ENCODE measurements at regions not wholly inside any gene's neighbourhood (a gene's known extent, or its start where the extent isn't known, plus 50 kb on each side); places are given as distances from the start of the nearest gene placed in this dataset.

- TF ChIP-seq CTCF (IDR thresholded peaks at IDR 0.05; ENCODE audit: borderline replicate concordance, insufficient read depth, low read depth, low read length), result no peak
- H3K4me3 ChIP-seq (ENCODE audit: low read depth, low read length), result no peak overlapping the region
Observed at GRCh38 chr13:97879646-97880310, 73.7 kb upstream of the IPO5 start.

- TF ChIP-seq CTCF (IDR thresholded peaks at IDR 0.05; ENCODE audit: borderline replicate concordance, insufficient read depth, low read depth, low read length), result no peak
Observed at GRCh38 chr13:97880311-97880675, 73.2 kb upstream of the IPO5 start.

GRCh38 chr13:97881556-97881955, 71.9 kb upstream of the IPO5 start:
- no peak for TF ChIP-seq CTCF (IDR thresholded peaks at IDR 0.05; ENCODE audit: borderline replicate concordance, insufficient read depth, low read depth, low read length)
- no peak overlapping the region for H3K4me3 ChIP-seq (ENCODE audit: low read depth, low read length)

More at GRCh38 chr13:97880311-97880675, 73.2 kb upstream of the IPO5 start:
- H3K4me3 ChIP-seq (ENCODE audit: low read depth, low read length), result no peak overlapping the region

- no peak overlapping the region for H3K4me3 ChIP-seq (ENCODE audit: low read depth, low read length)
- TF ChIP-seq CTCF (IDR thresholded peaks at IDR 0.05; ENCODE audit: borderline replicate concordance, insufficient read depth, low read depth, low read length), result no peak
Observed at GRCh38 chr13:97883396-97883795, 70.1 kb upstream of the IPO5 start.

- H3K4me3 ChIP-seq (ENCODE audit: low read depth, low read length), result no peak overlapping the region
- TF ChIP-seq CTCF (IDR thresholded peaks at IDR 0.05; ENCODE audit: borderline replicate concordance, insufficient read depth, low read depth, low read length), result no peak
Observed at GRCh38 chr13:97884707-97885468, 68.6 kb upstream of the IPO5 start.

GRCh38 chr13:97885641-97886040, 67.8 kb upstream of the IPO5 start:
- no peak overlapping the region for H3K4me3 ChIP-seq (ENCODE audit: low read depth, low read length)
- no peak for TF ChIP-seq CTCF (IDR thresholded peaks at IDR 0.05; ENCODE audit: borderline replicate concordance, insufficient read depth, low read depth, low read length)

- no peak overlapping the region for H3K4me3 ChIP-seq (ENCODE audit: low read depth, low read length)
- TF ChIP-seq CTCF (IDR thresholded peaks at IDR 0.05; ENCODE audit: borderline replicate concordance, insufficient read depth, low read depth, low read length), result no peak
Observed at GRCh38 chr13:97889803-97890202, 63.7 kb upstream of the IPO5 start.
